OCI-LY7 (cell line): ENCODE measurements at regions not wholly inside any gene's neighbourhood (a gene's known extent, or its start where the extent isn't known, plus 50 kb on each side); places are given as distances from the start of the nearest gene placed in this dataset.

Source experiments
- EZH2phosphoT487 ChIP-seq: fragments of 200-600 bp; sonication (generic); IDR thresholded peaks from 2 replicates; pipeline ENCODE4 v1.6.1; 2018; ENCODE audit warnings: low read depth, borderline replicate concordance, mild to moderate bottlenecking, mixed run types, antibody characterized with exemption, low read length, moderate library complexity, mixed read lengths
- TF ChIP-seq, protein P1 (sequence below): fragments of 200-600 bp; sonication (generic); conservative IDR thresholded peaks from 2 replicates; pipeline ENCODE4 v1.5.1; 2014; ENCODE audit warnings: mild to moderate bottlenecking, antibody characterized with exemption, low read length, moderate library complexity, mixed read lengths

DNA sequence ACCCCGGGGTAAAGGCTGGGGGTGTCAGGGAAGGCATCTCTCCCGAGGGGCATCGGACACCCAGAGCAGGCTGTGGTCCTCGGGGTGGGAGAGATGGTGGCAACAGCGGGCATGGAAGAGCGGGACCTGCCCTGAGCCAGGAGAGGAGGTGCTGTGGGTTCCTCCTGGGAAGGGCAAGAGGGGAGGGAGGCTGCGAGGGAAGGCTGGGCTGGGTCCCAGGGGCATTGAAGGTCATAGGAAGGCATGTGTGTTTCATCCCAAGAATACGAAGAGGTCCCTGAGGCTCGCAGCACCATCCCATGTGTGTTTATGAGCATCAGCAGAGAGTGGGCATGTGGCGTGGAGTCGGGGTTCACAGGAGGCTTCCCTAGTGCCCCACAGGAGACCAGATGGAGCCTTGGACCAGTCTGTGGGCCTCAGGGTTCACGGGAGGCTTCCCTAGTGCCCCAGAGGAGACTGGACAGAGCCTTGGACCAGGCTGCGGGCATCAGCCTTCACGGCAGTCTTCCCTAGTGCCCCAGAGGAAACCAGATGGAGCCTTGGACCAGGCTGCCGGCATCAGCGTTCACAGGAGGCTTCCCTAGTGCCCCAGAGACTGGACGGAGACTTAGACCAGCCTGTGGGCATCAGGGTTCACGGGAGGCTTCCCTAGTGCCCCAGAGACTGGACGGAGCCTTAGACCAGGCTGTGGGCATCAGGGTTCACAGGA lies 420.6 kb downstream of the BRD1 start:
- TF ChIP-seq, protein P1, sequence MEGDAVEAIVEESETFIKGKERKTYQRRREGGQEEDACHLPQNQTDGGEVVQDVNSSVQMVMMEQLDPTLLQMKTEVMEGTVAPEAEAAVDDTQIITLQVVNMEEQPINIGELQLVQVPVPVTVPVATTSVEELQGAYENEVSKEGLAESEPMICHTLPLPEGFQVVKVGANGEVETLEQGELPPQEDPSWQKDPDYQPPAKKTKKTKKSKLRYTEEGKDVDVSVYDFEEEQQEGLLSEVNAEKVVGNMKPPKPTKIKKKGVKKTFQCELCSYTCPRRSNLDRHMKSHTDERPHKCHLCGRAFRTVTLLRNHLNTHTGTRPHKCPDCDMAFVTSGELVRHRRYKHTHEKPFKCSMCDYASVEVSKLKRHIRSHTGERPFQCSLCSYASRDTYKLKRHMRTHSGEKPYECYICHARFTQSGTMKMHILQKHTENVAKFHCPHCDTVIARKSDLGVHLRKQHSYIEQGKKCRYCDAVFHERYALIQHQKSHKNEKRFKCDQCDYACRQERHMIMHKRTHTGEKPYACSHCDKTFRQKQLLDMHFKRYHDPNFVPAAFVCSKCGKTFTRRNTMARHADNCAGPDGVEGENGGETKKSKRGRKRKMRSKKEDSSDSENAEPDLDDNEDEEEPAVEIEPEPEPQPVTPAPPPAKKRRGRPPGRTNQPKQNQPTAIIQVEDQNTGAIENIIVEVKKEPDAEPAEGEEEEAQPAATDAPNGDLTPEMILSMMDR: no peak
- TF ChIP-seq EZH2phosphoT487: no peak
